CD14-positive monocyte (primary cell): ENCODE measurements at regions not wholly inside any gene's neighbourhood (a gene's known extent, or its start where the extent isn't known, plus 50 kb on each side); places are given as distances from the start of the nearest gene placed in this dataset.

Source experiments
- DNase-seq, 3 donors: peaks; one replicate each; pipeline ENCODE4 v3.0.0-alpha.2; 2011 to 2022
- H2AFZ ChIP-seq: 2 replicates; pipeline ENCODE4 v1.6.0; 2012; ENCODE audit warnings: mild to moderate bottlenecking, low read depth, low read length, inconsistent platforms; ENCODE audit not compliant: insufficient read depth, poor library complexity, severe bottlenecking
- H3K27ac ChIP-seq, 2 donors: 1 replicate in 1 of 2; 2 replicates in 1 of 2; pipeline ENCODE4 v1.5.1; 2012 to 2013; ENCODE audit warnings: low read length in 2 of 2, control low read depth in 1 of 2, inconsistent platforms in 1 of 2, low read depth in 1 of 2, mild to moderate bottlenecking in 1 of 2
- H3K27me3 ChIP-seq, 2 donors: one replicate each; pipeline versions ENCODE4 v1.6.0 to v1.6.1; 2011 to 2013; ENCODE audit warnings: low read length in 2 of 2; ENCODE audit not compliant: control insufficient read depth in 2 of 2, insufficient read depth in 2 of 2
- H3K36me3 ChIP-seq, 2 donors: replicated peaks in 1 of 2; 1 replicate in 1 of 2; 2 replicates in 1 of 2; pipeline versions ENCODE4 v1.5.1 to v1.6.1; 2012 to 2013; ENCODE audit warnings: low read length in 2 of 2, control low read depth in 1 of 2, inconsistent platforms in 1 of 2, mild to moderate bottlenecking in 1 of 2; ENCODE audit not compliant: insufficient read depth in 2 of 2, control insufficient read depth in 1 of 2
- H3K4me1 ChIP-seq, 2 donors: 1 replicate in 1 of 2; 2 replicates in 1 of 2; pipeline versions ENCODE4 v1.5.1 to v1.6.1; 2012 to 2013; ENCODE audit warnings: low read length in 2 of 2, control low read depth in 1 of 2, inconsistent platforms in 1 of 2, mild to moderate bottlenecking in 1 of 2, moderate library complexity in 1 of 2; ENCODE audit not compliant: insufficient read depth in 2 of 2, control insufficient read depth in 1 of 2
- H3K4me2 ChIP-seq: replicated peaks from 2 replicates; pipeline ENCODE3; 2012; ENCODE audit warnings: low read length, moderate library complexity, mild to moderate bottlenecking; ENCODE audit not compliant: poor library complexity, severe bottlenecking; ENCODE audit errors: extremely low read depth
- H3K4me3 ChIP-seq, 3 experiments: fragments of 200-600 bp in 1 of 3; sonication (generic) in 1 of 3; replicated peaks in 1 of 3; 1 replicate in 2 of 3; 2 replicates in 1 of 3; pipeline ENCODE4 v1.5.1; 2011 to 2013; ENCODE audit warnings: low read length in 3 of 3, mild to moderate bottlenecking in 3 of 3, control low read depth in 2 of 3, low read depth in 2 of 3, inconsistent platforms in 1 of 3, moderate library complexity in 1 of 3
- H3K79me2 ChIP-seq: 2 replicates; pipeline ENCODE4 v1.6.0; 2012; ENCODE audit warnings: mild to moderate bottlenecking, control low read depth, inconsistent platforms, low read length, moderate library complexity; ENCODE audit not compliant: insufficient read depth
- H3K9ac ChIP-seq: 2 replicates; pipeline ENCODE4 v1.6.0; 2017; ENCODE audit warnings: low read length, mild to moderate bottlenecking; ENCODE audit not compliant: insufficient read depth, poor library complexity, severe bottlenecking
- H3K9me3 ChIP-seq, 2 donors: replicated peaks in 1 of 2; 1 replicate in 1 of 2; 2 replicates in 1 of 2; pipeline versions ENCODE4 v1.5.1 to v1.6.1; 2012 to 2013; ENCODE audit warnings: low read length in 2 of 2, control low read depth in 1 of 2; ENCODE audit not compliant: control insufficient read depth in 1 of 2, insufficient read depth in 1 of 2
- H4K20me1 ChIP-seq: 2 replicates; pipeline ENCODE4 v1.6.0; 2012; ENCODE audit warnings: mild to moderate bottlenecking, low read length, control low read depth, moderate library complexity; ENCODE audit not compliant: insufficient read depth
- H3K27ac Mint-ChIP-seq, 7 donors: one replicate each; pipeline ENCODE4 v1.8.0; 2020; ENCODE audit warnings: mild to moderate bottlenecking in 7 of 7, mixed read lengths in 7 of 7, moderate library complexity in 6 of 7, inconsistent platforms in 2 of 7
- H3K27me3 Mint-ChIP-seq, 3 donors: one replicate each; pipeline ENCODE4 v1.8.0; 2021 to 2022; ENCODE audit warnings: low read depth in 3 of 3, mild to moderate bottlenecking in 3 of 3, mixed read lengths in 3 of 3, moderate library complexity in 3 of 3, inconsistent platforms in 1 of 3
- H3K36me3 Mint-ChIP-seq, 2 donors: one replicate each; pipeline ENCODE4 v1.8.0; 2020; ENCODE audit warnings: mixed read lengths in 2 of 2, inconsistent platforms in 1 of 2, mild to moderate bottlenecking in 1 of 2
- H3K4me1 Mint-ChIP-seq: one replicate; pipeline ENCODE4 v1.8.0; 2020; ENCODE audit warnings: mild to moderate bottlenecking, mixed read lengths
- H3K4me3 Mint-ChIP-seq, 2 donors: one replicate each; pipeline ENCODE4 v1.8.0; 2020; ENCODE audit warnings: mild to moderate bottlenecking in 2 of 2, mixed read lengths in 2 of 2, moderate library complexity in 1 of 2
- H3K9me3 Mint-ChIP-seq, 7 donors: one replicate each; pipeline ENCODE4 v1.8.0; 2020 to 2022; ENCODE audit warnings: mixed read lengths in 7 of 7, mild to moderate bottlenecking in 6 of 7, moderate library complexity in 6 of 7, inconsistent platforms in 2 of 7
- CTCF ChIP-seq: fragments of 200-600 bp; IDR thresholded peaks from one replicate; pipeline ENCODE4 v1.8.0; 2022; ENCODE audit warnings: antibody characterized with exemption, mild to moderate bottlenecking
- WGBS: methylation state at CpG from one replicate; pipeline ENCODE4 v1.1.5; 2013; ENCODE audit warnings: missing lambda C conversion rate; ENCODE audit not compliant: insufficient coverage; 5-methylcytosine and 5-hydroxymethylcytosine counted together
- intact Hi-C, 2 donors: fragments of 100-400 bp; cut with micrococcal nuclease; formaldehyde crosslinking; loops; one replicate each; pipeline versions ENCODE4 v1.15.0 to v1.15.1; 2023

DNA sequence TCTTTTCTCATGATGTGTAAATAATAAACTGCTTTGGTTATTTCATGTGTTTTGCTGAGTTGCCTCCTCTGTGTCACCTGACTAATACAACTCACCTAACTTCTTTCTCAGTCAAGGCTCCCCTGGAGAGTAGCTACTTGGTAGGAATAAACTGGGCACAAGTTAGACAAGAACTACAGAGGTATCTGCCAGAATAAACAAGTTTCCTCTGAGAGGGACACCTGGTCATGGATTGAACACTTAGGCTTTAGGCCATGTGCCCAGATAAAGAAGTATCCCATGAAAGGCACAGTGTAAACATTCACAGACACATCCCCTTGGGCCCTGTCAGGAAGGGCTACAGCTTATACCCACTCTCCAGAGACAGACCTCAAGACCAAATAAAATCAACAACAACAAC, 532.5 kb downstream of the KIF4B start:
- no peak for TF ChIP-seq CTCF
- no peaks in the 10 kb centered on the region for H3K4me1 Mint-ChIP-seq
- Histone ChIP-seq H3K27ac (no peak overlapping the region), H3K4me2 (no peak overlapping the region), H3K4me3 (no peak overlapping the region), H3K27me3 (no peaks in the 10 kb centered on the region), H3K79me2 (no peaks in the 10 kb centered on the region), H3K9ac (no peak overlapping the region), H4K20me1 (no peaks in the 10 kb centered on the region), H3K36me3 (no peaks in the 10 kb centered on the region), H2AFZ (no peak overlapping the region), H3K4me1 (no peaks in the 10 kb centered on the region), H3K9me3 (peaks cover 0 to 3% of the 10 kb centered on the region in 2 donors)
- H3K27me3 Mint-ChIP-seq, result peaks cover 0 to 2% (median 2%) of the 10 kb centered on the region in 3 donors
- H3K36me3 Mint-ChIP-seq, result no peaks in the 10 kb centered on the region
- intact Hi-C loops, result no loop called here
- no peak overlapping the region for H3K4me3 Mint-ChIP-seq
- H3K9me3 Mint-ChIP-seq, result peaks cover 2 to 7% (median 4%) of the 10 kb centered on the region in 7 donors
- H3K27ac Mint-ChIP-seq, result no peak overlapping the region
- DNase-seq, result no peak

GRCh38 chr5:155554500-155554899, 540.9 kb downstream of the KIF4B start:
- Histone ChIP-seq H4K20me1 (no peaks in the 10 kb centered on the region), H3K36me3 (no peaks in the 10 kb centered on the region), H3K27me3 (no peaks in the 10 kb centered on the region), H3K4me2 (no peak overlapping the region), H3K9ac (no peak overlapping the region), H3K4me3 (no peak overlapping the region), H2AFZ (no peak overlapping the region), H3K9me3 (peaks cover 4 to 5% of the 10 kb centered on the region in 2 donors), H3K27ac (no peak overlapping the region), H3K79me2 (no peaks in the 10 kb centered on the region), H3K4me1 (no peaks in the 10 kb centered on the region)
- no peaks in the 10 kb centered on the region for H3K27me3 Mint-ChIP-seq
- H3K4me1 Mint-ChIP-seq, result no peaks in the 10 kb centered on the region
- WGBS, result no CpG with 5 or more reads among the region's 3 CpGs
- no peak for DNase-seq
- peaks cover 0 to 9% (median 6%) of the 10 kb centered on the region in 7 donors for H3K9me3 Mint-ChIP-seq
- H3K36me3 Mint-ChIP-seq, result no peaks in the 10 kb centered on the region
- no peak overlapping the region for H3K4me3 Mint-ChIP-seq
- no peak for TF ChIP-seq CTCF
- intact Hi-C loops, result no loop called here
- H3K27ac Mint-ChIP-seq, result no peak overlapping the region
